Kidney (tissue), 13 donors: ENCODE measurements at regions not wholly inside any gene's neighbourhood (a gene's known extent, or its start where the extent isn't known, plus 50 kb on each side); places are given as distances from the start of the nearest gene placed in this dataset.

ENCODE experiments used
- DNase-seq, 5 donors: peaks; one replicate each; pipeline ENCODE4 v3.0.0-alpha.2; 2013 to 2020
- FAIRE-seq: peaks from 2 replicates; lab custom pipeline; 2012; peaks lifted over from hg19 to GRCh38; lab: Jason Lieb, UNC
- H3K27ac ChIP-seq, 2 donors: one replicate each; pipeline ENCODE4 v1.7.0; 2013; ENCODE audit warnings: low read depth in 2 of 2, low read length in 2 of 2, inconsistent platforms in 1 of 2
- H3K27me3 ChIP-seq: one replicate; pipeline ENCODE4 v1.7.1; 2013; ENCODE audit warnings: low read length, inconsistent platforms; ENCODE audit not compliant: control insufficient read depth, insufficient read depth
- H3K36me3 ChIP-seq, 3 donors: one replicate each; pipeline versions ENCODE4 v1.7.0 to v1.7.1; 2013; ENCODE audit warnings: low read length in 3 of 3, control low read depth in 1 of 3, inconsistent platforms in 1 of 3; ENCODE audit not compliant: insufficient read depth in 3 of 3, control insufficient read depth in 2 of 3
- H3K4me1 ChIP-seq, 3 donors: one replicate each; pipeline versions ENCODE4 v1.7.0 to v1.7.1; 2013; ENCODE audit warnings: low read length in 3 of 3, inconsistent platforms in 1 of 3, low read depth in 1 of 3; ENCODE audit not compliant: control insufficient read depth in 2 of 3, insufficient read depth in 2 of 3
- H3K4me3 ChIP-seq, 3 donors: one replicate each; pipeline versions ENCODE4 v1.7.0 to v1.8.1; 2013; ENCODE audit warnings: low read length in 3 of 3, control low read depth in 1 of 3, inconsistent platforms in 1 of 3
- H3K9ac ChIP-seq, 3 donors: one replicate each; pipeline versions ENCODE4 v1.7.0 to v1.7.1; 2013; ENCODE audit warnings: low read length in 3 of 3, control low read depth in 1 of 3, inconsistent platforms in 1 of 3
- H3K9me3 ChIP-seq, 3 donors: one replicate each; pipeline versions ENCODE4 v1.7.0 to v1.7.1; 2013; ENCODE audit warnings: low read length in 3 of 3, control low read depth in 1 of 3, inconsistent platforms in 1 of 3; ENCODE audit not compliant: control insufficient read depth in 2 of 3, insufficient read depth in 1 of 3
- CTCF ChIP-seq: IDR thresholded peaks from 3 replicates; pipeline ENCODE4 v1.5.1; 2012; ENCODE audit warnings: mild to moderate bottlenecking, moderate library complexity, borderline replicate concordance; ENCODE audit not compliant: insufficient read depth; ENCODE audit errors: extremely low read depth
- intact Hi-C: fragments of 100-400 bp; cut with DNase I; formaldehyde crosslinking; loops from one replicate; pipeline ENCODE4 v1.11.1; 2022
- donor health status: control.
- donor health status: control.
- donor health status: control.
- donor health status: control.
- donor health status: control.
- donor health status: DM: yes; HTN: yes; CAD: no.
- donor health status: Normal renal cell carcinoma (clear cell type).

DNA sequence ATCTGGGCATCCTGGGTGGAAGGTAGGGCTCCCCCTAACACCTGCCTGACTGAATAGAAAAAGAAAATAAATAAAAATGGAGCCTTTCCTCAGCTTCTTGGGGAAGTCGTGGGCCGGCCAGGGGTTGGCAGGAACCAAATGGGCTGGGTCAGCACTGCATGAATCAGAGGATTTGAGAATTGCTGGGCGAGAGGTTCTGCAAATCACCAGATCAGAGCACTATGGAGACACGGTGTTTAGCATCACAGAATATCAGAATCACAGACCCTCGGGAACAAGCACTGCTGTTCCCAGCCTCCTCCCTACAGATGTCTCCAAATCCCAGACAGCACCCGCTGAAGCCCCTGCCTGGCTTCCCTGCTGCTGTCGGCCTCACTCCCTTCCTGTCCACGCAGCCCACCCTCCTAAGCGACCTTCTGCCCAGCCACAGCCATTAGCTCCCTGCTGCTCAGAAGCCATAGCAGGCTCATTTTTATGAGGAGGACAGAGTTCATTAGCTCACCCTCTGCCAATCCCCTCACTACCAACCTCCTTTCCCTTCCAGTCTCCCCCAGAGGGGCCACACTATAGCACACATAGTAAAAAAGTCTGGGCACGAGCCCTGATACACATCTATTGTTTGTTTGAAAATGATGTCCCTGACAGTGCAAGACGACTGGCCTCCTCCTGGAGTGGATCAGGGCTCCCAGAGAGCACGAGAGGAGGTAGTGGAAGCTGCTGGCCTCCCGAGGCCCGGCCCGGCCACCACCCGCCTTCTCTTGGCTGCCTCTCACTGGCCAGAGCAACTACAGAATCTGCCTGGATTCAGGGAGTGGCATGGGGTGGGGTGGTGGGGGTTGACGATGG is 64.6 kb upstream of the TAF1B start:
- intact Hi-C loops: no loop called here
- no peaks in the 10 kb centered on the region for H3K4me1 ChIP-seq
- peak in 2 of 5 donors; percentile 34 to 42 for DNase-seq
- no peaks in the 10 kb centered on the region for H3K9me3 ChIP-seq
- FAIRE-seq: no peak
- H3K9ac ChIP-seq: no peak overlapping the region
- no peak for TF ChIP-seq CTCF
- H3K36me3 ChIP-seq: no peaks in the 10 kb centered on the region
- no peak overlapping the region for H3K27ac ChIP-seq
- no peak overlapping the region for H3K4me3 ChIP-seq
- no peaks in the 10 kb centered on the region for H3K27me3 ChIP-seq

DNA sequence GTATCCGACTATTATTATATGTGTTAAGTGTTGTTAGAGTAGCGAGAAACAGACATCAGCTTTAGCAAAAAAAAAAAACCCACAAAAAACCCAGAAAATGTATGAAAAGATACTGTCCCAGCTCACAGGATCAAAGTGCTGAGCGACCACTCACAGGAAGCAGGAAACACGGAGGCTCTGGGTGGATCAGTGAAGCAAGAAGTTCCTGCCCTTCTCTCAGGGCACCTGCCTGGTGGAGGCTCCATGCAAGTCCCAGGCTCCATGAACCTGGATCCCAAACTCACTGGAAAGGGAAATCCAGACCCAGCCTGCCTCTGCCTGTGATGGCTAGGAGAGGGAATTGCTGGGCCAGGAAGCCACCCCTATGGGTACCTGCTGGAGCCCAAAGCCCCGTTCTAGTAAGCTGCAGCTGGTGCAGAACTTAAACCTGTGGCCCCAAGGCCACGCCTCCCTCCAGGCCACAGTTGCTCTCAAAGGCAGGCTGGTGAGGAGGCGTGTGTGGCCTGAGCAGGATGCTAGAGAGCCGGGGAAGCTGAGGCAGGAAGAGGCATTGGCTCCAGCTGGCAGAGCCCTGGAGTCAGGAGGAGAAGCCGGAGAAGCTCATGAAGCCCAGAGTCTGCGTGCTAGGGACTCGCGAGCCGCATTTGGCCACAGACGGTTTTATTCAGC is 63.5 kb upstream of the TAF1B start:
- Histone ChIP-seq H3K4me3 (no peak overlapping the region), H3K27ac (no peak overlapping the region), H3K9ac (no peak overlapping the region), H3K4me1 (no peaks in the 10 kb centered on the region), H3K36me3 (no peaks in the 10 kb centered on the region), H3K27me3 (no peaks in the 10 kb centered on the region), H3K9me3 (no peaks in the 10 kb centered on the region)
- intact Hi-C loops: no loop called here
- DNase-seq (peak in 2 of 5 donors; percentile 43 to 68), FAIRE-seq (no peak)
- TF ChIP-seq CTCF: no peak

- Histone ChIP-seq H3K27me3 (no peaks in the 10 kb centered on the region), H3K9ac (no peak overlapping the region), H3K9me3 (no peaks in the 10 kb centered on the region), H3K27ac (no peak overlapping the region), H3K36me3 (no peaks in the 10 kb centered on the region), H3K4me1 (no peaks in the 10 kb centered on the region), H3K4me3 (no peak overlapping the region)
- FAIRE-seq: no peak
- intact Hi-C loops: no loop called here
- TF ChIP-seq CTCF: no peak
- peak in 2 of 5 donors; percentile 34 to 59 for DNase-seq
These were observed 62.7 kb upstream of the TAF1B start for GRCh38 chr2:9780368-9781130.
